ENCODE measurements at regions not wholly inside any gene's neighbourhood (a gene's known extent, or its start where the extent isn't known, plus 50 kb on each side); places are given as distances from the start of the nearest gene placed in this dataset.

GRCh38 chr4:24175707-24176106 is 285.9 kb upstream of the PPARGC1A start:
- DNase-seq (ENCODE audit: low read depth in 3 of 3, low spot score in 2 of 3) = no peak

GRCh38 chr4:24174602-24175001 is 284.8 kb upstream of the PPARGC1A start:
- DNase-seq (ENCODE audit: low read depth in 3 of 3, low spot score in 2 of 3) = no peak

GRCh38 chr4:24172406-24172805 is 282.6 kb upstream of the PPARGC1A start:
- no peak for DNase-seq (ENCODE audit: low read depth in 3 of 3, low spot score in 2 of 3)

GRCh38 chr4:24169956-24170355 is 280.1 kb upstream of the PPARGC1A start:
- DNase-seq (ENCODE audit: low read depth in 3 of 3, low spot score in 2 of 3) = no peak

GRCh38 chr4:24168658-24169057 is 278.8 kb upstream of the PPARGC1A start:
- no peak for DNase-seq (ENCODE audit: low read depth in 3 of 3, low spot score in 2 of 3)

GRCh38 chr4:24166501-24166900 is 276.7 kb upstream of the PPARGC1A start:
- DNase-seq (ENCODE audit: low read depth in 3 of 3, low spot score in 2 of 3) = no peak

GRCh38 chr4:24164797-24165196 is 274.9 kb upstream of the PPARGC1A start:
- no peak for DNase-seq (ENCODE audit: low read depth in 3 of 3, low spot score in 2 of 3)

GRCh38 chr4:24164054-24164693 is 274.3 kb upstream of the PPARGC1A start:
- no peak for DNase-seq (ENCODE audit: low read depth in 3 of 3, low spot score in 2 of 3)

GRCh38 chr4:24163314-24163713 is 273.5 kb upstream of the PPARGC1A start:
- no peak for DNase-seq (ENCODE audit: low read depth in 3 of 3, low spot score in 2 of 3)

- DNase-seq (ENCODE audit: low read depth in 3 of 3, low spot score in 2 of 3) = no peak
Measured at GRCh38 chr4:24160358-24160757, 270.5 kb upstream of the PPARGC1A start.

- no peak for DNase-seq (ENCODE audit: low read depth in 3 of 3, low spot score in 2 of 3)
Measured at GRCh38 chr4:24158031-24158430, 268.2 kb upstream of the PPARGC1A start.

- no peak for DNase-seq (ENCODE audit: low read depth in 3 of 3, low spot score in 2 of 3)
Measured at GRCh38 chr4:24150034-24150433, 260.2 kb upstream of the PPARGC1A start.

GRCh38 chr4:24146127-24146526 is 256.3 kb upstream of the PPARGC1A start:
- DNase-seq (ENCODE audit: low read depth in 3 of 3, low spot score in 2 of 3) = no peak

GRCh38 chr4:24145591-24145990 is 255.7 kb upstream of the PPARGC1A start:
- no peak for DNase-seq (ENCODE audit: low read depth in 3 of 3, low spot score in 2 of 3)

GRCh38 chr4:24144381-24144780 is 254.5 kb upstream of the PPARGC1A start:
- no peak for DNase-seq (ENCODE audit: low read depth in 3 of 3, low spot score in 2 of 3)

GRCh38 chr4:24143741-24144140 is 253.9 kb upstream of the PPARGC1A start:
- no peak for DNase-seq (ENCODE audit: low read depth in 3 of 3, low spot score in 2 of 3)

- no peak for DNase-seq (ENCODE audit: low read depth in 3 of 3, low spot score in 2 of 3)
Measured at GRCh38 chr4:24141836-24142235, 252.0 kb upstream of the PPARGC1A start.

- no peak for DNase-seq (ENCODE audit: low read depth in 3 of 3, low spot score in 2 of 3)
Measured at GRCh38 chr4:24140892-24141291, 251.0 kb upstream of the PPARGC1A start.

GRCh38 chr4:24137671-24138601 is 248.1 kb upstream of the PPARGC1A start:
- DNase-seq (ENCODE audit: low read depth in 3 of 3, low spot score in 2 of 3) = no peak

GRCh38 chr4:24131954-24132673 is 242.3 kb upstream of the PPARGC1A start:
- DNase-seq (ENCODE audit: low read depth in 3 of 3, low spot score in 2 of 3) = no peak

GRCh38 chr4:24130637-24131036 is 240.8 kb upstream of the PPARGC1A start:
- no peak for DNase-seq (ENCODE audit: low read depth in 3 of 3, low spot score in 2 of 3)

All from right renal cortex interstitium (tissue), 3 donors.